ENCODE measurements at regions not wholly inside any gene's neighbourhood (a gene's known extent, or its start where the extent isn't known, plus 50 kb on each side); places are given as distances from the start of the nearest gene placed in this dataset.
"Not testable (repeated sequence)": the region's sequence is repeated elsewhere in the genome, so short reads cannot be mapped to it uniquely, and the experiment has no call there.

DNA sequence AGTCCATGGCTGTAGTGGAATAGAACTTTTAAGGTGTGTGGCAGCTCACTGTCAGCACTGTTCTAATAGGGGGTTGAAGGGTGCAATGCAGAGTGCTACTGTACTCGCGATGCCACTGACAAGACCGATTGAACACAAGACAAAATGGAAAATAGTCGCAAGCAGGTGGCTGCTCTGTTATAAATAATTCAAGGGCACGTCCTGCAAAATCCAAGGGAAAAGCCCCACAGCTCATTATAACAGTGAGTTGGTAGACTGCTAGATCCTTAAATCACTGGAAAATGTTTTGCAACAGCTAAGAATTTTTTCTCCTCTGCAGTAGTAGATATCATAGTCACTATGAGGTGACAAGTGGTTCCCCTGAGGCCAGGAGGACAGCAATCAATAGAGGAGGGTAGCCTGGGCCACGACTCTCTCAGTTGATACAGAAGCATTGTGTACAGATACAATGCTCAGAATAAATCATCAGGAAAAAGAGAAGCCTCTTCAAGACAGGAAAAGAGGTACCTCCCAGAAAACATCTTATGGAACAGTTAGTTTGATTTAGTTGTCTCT, 926.3 kb downstream of the TLE4 start:
- Histone ChIP-seq H3K4me1 (no peaks in the 10 kb centered on the region), H3K9me3 (no peaks in the 10 kb centered on the region), H3K4me2 (no peak overlapping the region), H3K9ac (no peak overlapping the region), H4K20me1 (no peaks in the 10 kb centered on the region), H3K36me3 (no peaks in the 10 kb centered on the region), H3K27ac (no peak overlapping the region), H3K4me3 (no peak overlapping the region), H3K27me3 (no peaks in the 10 kb centered on the region)
- no peak for TF ChIP-seq Cebpa-rat (IDR thresholded peaks at IDR 0.05)

DNA sequence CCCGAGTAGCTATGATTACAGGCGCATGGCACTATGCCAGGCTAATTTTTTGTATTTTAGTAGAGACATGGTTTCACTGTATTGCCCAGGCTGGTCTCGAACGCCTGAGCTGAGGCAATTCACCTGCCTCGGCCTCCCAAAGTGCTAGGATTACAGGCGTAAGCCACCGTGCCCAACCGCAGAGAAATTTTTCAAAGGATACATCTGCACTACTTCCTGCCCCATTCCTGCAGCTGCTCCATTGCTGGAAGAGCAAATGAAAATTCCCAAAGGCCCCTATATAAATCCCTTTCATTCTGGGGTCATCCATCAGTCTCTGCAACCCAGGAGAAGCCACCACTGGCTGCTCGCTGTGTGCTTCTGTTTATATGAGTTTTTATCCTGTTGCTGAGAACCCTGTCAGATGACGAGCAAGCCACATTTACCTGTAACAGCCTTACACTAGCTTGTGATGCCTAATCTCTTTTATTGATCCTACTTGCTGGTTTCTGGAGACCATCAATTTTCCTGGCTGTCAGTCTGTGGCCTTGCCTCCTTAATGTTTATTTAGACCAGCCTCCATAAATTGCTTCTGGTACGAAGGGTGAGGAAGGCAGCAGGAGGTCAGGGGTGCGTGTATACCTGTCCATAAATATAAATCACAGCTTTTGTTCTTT, 925.3 kb downstream of the TLE4 start:
- H3K4me3 ChIP-seq = no peak overlapping the region
- H3K4me2 ChIP-seq = no peak overlapping the region
- TF ChIP-seq Cebpa-rat (IDR thresholded peaks at IDR 0.05) = no peak
- no peaks in the 10 kb centered on the region for H3K4me1 ChIP-seq
- H3K9ac ChIP-seq = no peak overlapping the region
- no peaks in the 10 kb centered on the region for H3K9me3 ChIP-seq
- H3K36me3 ChIP-seq = no peaks in the 10 kb centered on the region
- no peaks in the 10 kb centered on the region for H3K27me3 ChIP-seq
- no peaks in the 10 kb centered on the region for H4K20me1 ChIP-seq
- H3K27ac ChIP-seq = no peak overlapping the region

DNA sequence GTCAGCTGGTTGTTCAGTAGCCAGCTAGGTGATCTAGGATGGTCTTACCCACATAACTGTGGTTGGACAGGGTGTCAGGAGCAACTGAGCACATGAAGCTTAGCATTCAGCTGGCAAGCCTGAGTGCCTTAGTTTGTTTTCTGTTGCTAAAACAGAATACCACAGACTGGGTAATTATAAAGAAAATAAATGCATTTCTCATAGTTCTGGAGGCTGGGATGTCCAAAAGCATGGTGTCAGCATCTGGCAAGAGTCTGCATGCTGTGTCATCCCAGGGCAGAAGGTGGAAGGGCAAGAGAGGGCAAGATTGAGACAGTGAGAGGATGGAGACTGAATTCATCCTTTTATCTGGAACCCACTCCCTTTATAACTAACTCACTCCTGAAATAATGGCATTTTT, 921.5 kb downstream of the TLE4 start:
- Histone ChIP-seq H3K4me3 (no peak overlapping the region), H3K27ac (no peak overlapping the region), H3K4me1 (no peaks in the 10 kb centered on the region), H3K4me2 (no peak overlapping the region), H3K9ac (no peak overlapping the region), H3K36me3 (no peaks in the 10 kb centered on the region), H3K27me3 (no peaks in the 10 kb centered on the region), H4K20me1 (no peaks in the 10 kb centered on the region), H3K9me3 (no peaks in the 10 kb centered on the region)
- TF ChIP-seq Cebpa-rat (IDR thresholded peaks at IDR 0.05) = no peak

DNA sequence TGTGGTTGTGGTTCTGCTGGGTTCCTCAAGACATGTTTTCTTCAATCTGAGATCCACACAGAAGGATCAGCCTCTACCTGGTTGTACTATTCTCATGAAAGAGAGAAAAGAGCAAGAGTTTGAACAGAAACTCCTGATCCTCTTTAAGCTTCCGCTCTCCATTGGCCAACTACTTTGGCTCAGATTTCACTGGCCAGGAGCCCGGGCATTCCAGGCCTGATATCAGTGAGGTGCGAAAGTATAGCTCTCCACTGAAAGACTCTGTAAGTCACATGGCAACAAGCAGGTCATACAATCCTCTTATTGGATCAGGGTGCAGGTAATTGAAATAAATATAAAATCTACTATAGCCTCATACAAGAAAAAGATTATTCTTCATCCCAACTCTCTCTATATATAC, 920.5 kb downstream of the TLE4 start:
- Histone ChIP-seq H3K9ac (no peak overlapping the region), H3K4me1 (no peaks in the 10 kb centered on the region), H3K27me3 (no peaks in the 10 kb centered on the region), H3K36me3 (no peaks in the 10 kb centered on the region), H3K4me3 (no peak overlapping the region), H4K20me1 (no peaks in the 10 kb centered on the region), H3K4me2 (no peak overlapping the region), H3K9me3 (no peaks in the 10 kb centered on the region), H3K27ac (no peak overlapping the region)
- no peak for TF ChIP-seq Cebpa-rat (IDR thresholded peaks at IDR 0.05)

DNA sequence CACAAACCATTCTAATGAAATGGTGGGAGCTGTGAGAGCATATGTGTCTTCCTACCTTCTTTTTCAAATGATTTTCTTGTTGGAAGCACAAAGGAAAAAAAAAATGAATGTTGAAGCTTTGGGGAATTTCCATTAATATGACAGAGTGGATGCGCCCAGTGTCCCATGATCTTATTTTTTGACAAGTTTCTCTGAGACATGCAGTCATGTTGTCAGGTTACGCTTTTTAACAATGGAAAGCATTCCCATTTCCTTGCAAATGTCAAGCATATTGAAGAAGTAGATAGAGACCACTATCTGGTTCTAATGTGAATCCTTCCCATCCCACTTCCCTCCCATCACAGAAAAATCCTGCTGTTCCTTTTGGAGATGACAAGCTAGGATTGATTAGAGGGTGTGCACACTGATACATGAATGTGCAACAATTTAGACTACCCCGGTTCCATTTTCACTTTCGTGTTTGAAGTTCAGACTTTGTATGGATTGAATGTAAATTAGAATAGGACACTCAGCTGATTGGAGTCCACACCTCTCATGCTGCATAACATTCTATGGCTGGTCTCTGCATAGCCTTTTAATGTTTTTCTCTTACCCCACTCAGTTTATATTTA, 919.4 kb downstream of the TLE4 start:
- Histone ChIP-seq H3K4me3 (no peak overlapping the region), H3K9ac (no peak overlapping the region), H3K27me3 (no peaks in the 10 kb centered on the region), H4K20me1 (no peaks in the 10 kb centered on the region), H3K4me1 (no peaks in the 10 kb centered on the region), H3K36me3 (no peaks in the 10 kb centered on the region), H3K9me3 (no peaks in the 10 kb centered on the region), H3K27ac (no peak overlapping the region), H3K4me2 (no peak overlapping the region)
- no peak for TF ChIP-seq Cebpa-rat (IDR thresholded peaks at IDR 0.05)

DNA sequence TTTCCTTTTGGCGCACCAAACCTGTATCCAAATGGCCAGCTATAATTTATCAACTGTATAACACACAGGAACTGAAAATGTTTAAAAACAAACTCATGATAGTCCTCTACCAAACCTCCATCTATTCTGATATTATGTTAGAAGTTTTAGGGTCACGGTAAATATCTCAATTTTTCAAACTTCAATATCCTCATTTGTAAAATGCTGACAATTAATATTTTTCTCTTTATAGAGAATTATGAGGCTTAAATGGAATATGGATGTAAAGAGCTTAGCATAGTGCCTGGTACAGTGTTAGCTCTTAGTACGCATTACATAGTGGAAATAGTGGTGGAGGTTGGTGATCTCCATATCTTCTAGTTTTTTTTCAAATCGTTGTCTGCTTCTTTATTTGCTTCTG, 917.6 kb downstream of the TLE4 start:
- H3K36me3 ChIP-seq = no peaks in the 10 kb centered on the region
- no peaks in the 10 kb centered on the region for H3K4me1 ChIP-seq
- no peak overlapping the region for H3K4me3 ChIP-seq

DNA sequence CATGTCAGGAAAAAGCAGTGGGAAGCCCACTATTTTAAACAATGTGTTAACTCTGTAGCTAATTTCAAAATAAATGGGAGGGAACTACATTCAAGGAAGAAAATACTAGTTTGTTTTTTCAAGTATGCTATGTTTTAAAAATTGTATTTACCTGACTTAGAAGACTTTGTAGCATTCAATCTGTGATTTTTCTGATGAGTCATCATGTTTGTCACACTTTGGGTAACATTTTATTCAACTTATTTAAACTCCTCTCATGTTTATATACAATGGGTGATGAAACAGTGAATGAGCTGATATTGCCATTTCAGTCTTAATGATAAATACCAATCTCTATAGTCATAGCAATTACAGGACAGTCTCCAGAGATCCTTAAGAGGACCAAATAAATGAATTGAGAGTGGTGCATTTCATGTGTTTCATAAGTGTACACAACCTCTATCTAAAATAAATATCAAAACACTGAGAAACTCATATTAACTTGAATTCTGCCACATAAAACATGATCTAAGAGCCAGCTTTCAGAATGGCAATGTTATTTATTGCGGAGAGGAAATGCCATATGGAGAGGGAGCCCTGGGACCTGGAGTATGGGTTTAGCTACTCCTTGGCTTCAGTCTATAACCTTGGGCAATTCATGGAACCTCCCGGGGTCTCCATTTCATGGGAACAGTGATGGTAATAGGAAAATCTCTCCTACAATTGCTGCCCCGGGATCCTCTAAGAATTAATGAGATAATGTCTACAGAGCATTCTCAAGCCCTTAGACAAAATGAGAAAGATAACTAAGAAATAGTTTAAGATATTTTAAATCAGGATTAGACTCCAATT, 913.9 kb downstream of the TLE4 start:
- no peaks in the 10 kb centered on the region for H3K27me3 ChIP-seq
- no peaks in the 10 kb centered on the region for H3K4me1 ChIP-seq
- H3K9ac ChIP-seq = no peak overlapping the region
- TF ChIP-seq Cebpa-rat (IDR thresholded peaks at IDR 0.05) = no peak
- no peaks in the 10 kb centered on the region for H4K20me1 ChIP-seq
- H3K36me3 ChIP-seq = no peaks in the 10 kb centered on the region
- no peak overlapping the region for H3K27ac ChIP-seq
- H3K4me2 ChIP-seq = no peak overlapping the region
- H3K4me3 ChIP-seq = no peak overlapping the region
- 0 out of 2 replicates have a peak, but pooled peaks cover 5% of the 10 kb centered on the region for H3K9me3 ChIP-seq

More for the DNA sequence above, 917.6 kb downstream of the TLE4 start:
- H3K9me3 ChIP-seq = no peaks in the 10 kb centered on the region
- H3K9ac ChIP-seq = no peak overlapping the region
- no peaks in the 10 kb centered on the region for H3K27me3 ChIP-seq
- H3K4me2 ChIP-seq = no peak overlapping the region
- no peaks in the 10 kb centered on the region for H4K20me1 ChIP-seq
- no peak overlapping the region for H3K27ac ChIP-seq
- no peak for TF ChIP-seq Cebpa-rat (IDR thresholded peaks at IDR 0.05)

DNA sequence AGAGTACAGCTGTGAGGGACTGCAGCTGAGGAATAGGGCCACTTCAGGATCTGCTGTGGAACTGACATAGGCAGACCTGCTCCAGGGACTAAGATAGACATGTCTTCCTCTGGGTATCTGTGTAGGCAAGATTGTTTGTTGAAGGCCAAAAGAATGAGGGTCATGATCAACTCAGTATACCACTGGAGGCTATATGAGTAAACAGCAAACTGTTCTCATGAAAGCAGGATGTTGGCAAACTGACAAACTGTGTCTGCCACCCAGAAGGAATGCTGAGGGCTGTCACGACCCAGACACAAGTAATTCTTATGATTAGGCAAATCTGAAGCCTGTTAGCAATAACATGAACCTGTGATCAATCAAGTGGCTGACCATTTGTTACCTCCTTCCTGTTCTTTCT, 910.5 kb downstream of the TLE4 start:
- H3K4me1 ChIP-seq, H3K36me3 ChIP-seq, H3K4me2 ChIP-seq, H3K27me3 ChIP-seq, H3K9ac ChIP-seq, H4K20me1 ChIP-seq, H3K27ac ChIP-seq, H3K4me3 ChIP-seq, H3K9me3 ChIP-seq: not testable (repeated sequence)

DNA sequence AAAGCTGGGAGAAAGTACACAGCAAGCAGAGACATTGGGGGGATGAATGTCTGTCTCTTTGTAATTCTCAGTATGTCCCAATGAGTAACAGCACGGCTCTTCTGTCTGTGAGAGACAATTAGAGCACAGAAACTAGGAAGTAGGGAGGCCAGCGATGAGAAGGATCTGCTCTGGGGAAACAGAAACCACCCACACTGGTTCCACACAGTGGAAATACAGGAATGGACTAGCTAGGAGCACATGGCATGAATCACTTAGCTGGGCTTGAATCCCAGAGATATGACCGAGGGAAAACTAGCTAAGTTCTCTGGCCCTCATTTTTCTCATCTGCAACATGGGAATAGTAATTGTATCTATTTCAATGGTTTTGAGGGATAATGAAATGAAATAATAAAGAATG, 895.9 kb downstream of the TLE4 start:
- Histone ChIP-seq H3K4me2 (no peak overlapping the region), H4K20me1 (no peaks in the 10 kb centered on the region), H3K27ac (no peak overlapping the region), H3K9me3 (no peaks in the 10 kb centered on the region), H3K4me1 (no peaks in the 10 kb centered on the region), H3K9ac (no peak overlapping the region), H3K27me3 (no peaks in the 10 kb centered on the region), H3K36me3 (no peaks in the 10 kb centered on the region), H3K4me3 (no peak overlapping the region)
- no peak for TF ChIP-seq Cebpa-rat (IDR thresholded peaks at IDR 0.05)

DNA sequence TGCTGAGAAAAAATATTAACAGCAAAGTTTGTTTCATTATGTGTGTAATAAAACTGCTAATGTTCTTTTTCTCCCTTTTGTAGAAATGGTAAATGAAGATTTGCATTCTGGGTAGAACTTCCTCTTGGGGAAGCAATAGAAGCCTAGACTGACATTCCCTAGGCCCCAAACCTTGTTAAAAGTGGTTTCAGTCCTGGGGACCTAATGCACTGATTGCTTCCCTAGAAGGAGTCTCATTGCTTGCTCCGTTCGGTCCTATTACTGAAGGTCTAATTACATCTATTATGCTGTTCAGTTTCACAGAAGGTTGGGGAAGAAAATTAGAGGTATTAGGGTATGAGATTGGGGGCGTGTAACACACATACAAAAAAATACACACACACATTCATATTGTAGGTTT, 893.8 kb downstream of the TLE4 start:
- Histone ChIP-seq H4K20me1 (no peaks in the 10 kb centered on the region), H3K9me3 (no peaks in the 10 kb centered on the region), H3K36me3 (no peaks in the 10 kb centered on the region), H3K4me1 (no peaks in the 10 kb centered on the region), H3K27me3 (no peaks in the 10 kb centered on the region), H3K4me2 (no peak overlapping the region), H3K27ac (no peak overlapping the region), H3K4me3 (no peak overlapping the region), H3K9ac (no peak overlapping the region)
- no peak for TF ChIP-seq Cebpa-rat (IDR thresholded peaks at IDR 0.05)

Measured in BLaER1 (cell line).